HPDE6-E6E7 (cell line): ENCODE measurements at regions not wholly inside any gene's neighbourhood (a gene's known extent, or its start where the extent isn't known, plus 50 kb on each side); places are given as distances from the start of the nearest gene placed in this dataset.
"Not testable (repeated sequence)": the region's sequence is repeated elsewhere in the genome, so short reads cannot be mapped to it uniquely, and the experiment has no call there.

Source experiments
- DNase-seq: peaks from one replicate; pipeline ENCODE4 v3.0.0; 2011; ENCODE audit warnings: missing footprints; ENCODE audit errors: extremely low spot score

GRCh38 chr2:133624551-133624950 is 56.3 kb upstream of the NCKAP5 start:
- DNase-seq: no peak

- no peak for DNase-seq
Measured at GRCh38 chr2:133627741-133628140, 59.5 kb upstream of the NCKAP5 start.

GRCh38 chr2:133633309-133633708 is 65.0 kb upstream of the NCKAP5 start:
- DNase-seq: no peak

- DNase-seq: no peak
Measured at GRCh38 chr2:133633881-133634409, 65.7 kb upstream of the NCKAP5 start.

- no peak for DNase-seq
Measured at GRCh38 chr2:133635131-133635530, 66.9 kb upstream of the NCKAP5 start.

- DNase-seq: no peak
Measured at GRCh38 chr2:133636287-133636686, 68.0 kb upstream of the NCKAP5 start.

GRCh38 chr2:133640103-133640502 is 71.8 kb upstream of the NCKAP5 start:
- DNase-seq: no peak

GRCh38 chr2:133641497-133641896 is 73.2 kb upstream of the NCKAP5 start:
- peak; percentile 97 for DNase-seq

GRCh38 chr2:133641942-133642725 is 73.9 kb upstream of the NCKAP5 start:
- no peak for DNase-seq

- DNase-seq: no peak
Measured at GRCh38 chr2:133642791-133643191, 74.5 kb upstream of the NCKAP5 start.

- DNase-seq: no peak
Measured at GRCh38 chr2:133643863-133644262, 75.6 kb upstream of the NCKAP5 start.

GRCh38 chr2:133644846-133645245 is 76.6 kb upstream of the NCKAP5 start:
- no peak for DNase-seq

- not testable (repeated sequence) for DNase-seq
Measured at GRCh38 chr2:133647386-133647785, 79.1 kb upstream of the NCKAP5 start.

- DNase-seq: no peak
Measured at GRCh38 chr2:133651861-133652260, 83.6 kb upstream of the NCKAP5 start.

- DNase-seq: no peak
Measured at GRCh38 chr2:133652398-133652797, 84.1 kb upstream of the NCKAP5 start.

GRCh38 chr2:133653056-133653455 is 84.8 kb upstream of the NCKAP5 start:
- DNase-seq: no peak

- DNase-seq: no peak
Measured at GRCh38 chr2:133654949-133655348, 86.7 kb upstream of the NCKAP5 start.

GRCh38 chr2:133655610-133656009 is 87.3 kb upstream of the NCKAP5 start:
- DNase-seq: no peak

GRCh38 chr2:133657591-133657990 is 89.3 kb upstream of the NCKAP5 start:
- DNase-seq: no peak

GRCh38 chr2:133658020-133658903 is 90.0 kb upstream of the NCKAP5 start:
- DNase-seq: no peak

- DNase-seq: no peak
Measured at GRCh38 chr2:133660510-133660909, 92.2 kb upstream of the NCKAP5 start.

- no peak for DNase-seq
Measured at GRCh38 chr2:133661392-133661791, 93.1 kb upstream of the NCKAP5 start.

GRCh38 chr2:133666621-133667020 is 98.4 kb upstream of the NCKAP5 start:
- DNase-seq: no peak
